Epithelial cell of esophagus (primary cell): ENCODE measurements at regions not wholly inside any gene's neighbourhood (a gene's known extent, or its start where the extent isn't known, plus 50 kb on each side); places are given as distances from the start of the nearest gene placed in this dataset.

Experiments
- DNase-seq: peaks from one replicate; pipeline ENCODE4 v3.0.0; 2010; ENCODE audit warnings: low read depth
- H3K4me3 ChIP-seq: 2 replicates; pipeline ENCODE4 v1.5.1; 2011; ENCODE audit warnings: mild to moderate bottlenecking, low read length, control low read depth
- CTCF ChIP-seq: IDR thresholded peaks from 2 replicates; pipeline ENCODE4 v1.5.1; 2011; ENCODE audit warnings: low read depth, mild to moderate bottlenecking, low read length, control low read depth, inconsistent platforms; ENCODE audit not compliant: insufficient read depth; ENCODE audit errors: missing control alignments

- no peak for DNase-seq
- no peak overlapping the region for H3K4me3 ChIP-seq
- TF ChIP-seq CTCF, result no peak
Measured at GRCh38 chr3:178042376-178042775, 493.9 kb upstream of the KCNMB2 start.

- no peak for TF ChIP-seq CTCF
- H3K4me3 ChIP-seq, result no peak overlapping the region
- no peak for DNase-seq
Measured at GRCh38 chr3:178043084-178043483, 493.2 kb upstream of the KCNMB2 start.

GRCh38 chr3:178044320-178044719 is 491.9 kb upstream of the KCNMB2 start:
- TF ChIP-seq CTCF, result no peak
- DNase-seq, result no peak
- no peak overlapping the region for H3K4me3 ChIP-seq

- TF ChIP-seq CTCF, result no peak
Measured at GRCh38 chr3:178047496-178047895, 488.7 kb upstream of the KCNMB2 start.

GRCh38 chr3:178048768-178049167 is 487.5 kb upstream of the KCNMB2 start:
- no peak for TF ChIP-seq CTCF
- DNase-seq, result no peak
- H3K4me3 ChIP-seq, result no peak overlapping the region

More at GRCh38 chr3:178047496-178047895, 488.7 kb upstream of the KCNMB2 start:
- H3K4me3 ChIP-seq, result no peak overlapping the region
- no peak for DNase-seq

GRCh38 chr3:178054471-178054870 is 481.8 kb upstream of the KCNMB2 start:
- TF ChIP-seq CTCF, result no peak
- no peak overlapping the region for H3K4me3 ChIP-seq
- no peak for DNase-seq

- DNase-seq, result no peak
- no peak for TF ChIP-seq CTCF
Measured at GRCh38 chr3:178055939-178056338, 480.3 kb upstream of the KCNMB2 start.

More at GRCh38 chr3:178055939-178056338, 480.3 kb upstream of the KCNMB2 start:
- no peak overlapping the region for H3K4me3 ChIP-seq
